Neural progenitor cell (in vitro differentiated cells): ENCODE measurements at regions not wholly inside any gene's neighbourhood (a gene's known extent, or its start where the extent isn't known, plus 50 kb on each side); places are given as distances from the start of the nearest gene placed in this dataset.

Experiments
- CTCF ChIP-seq: fragments of 200-600 bp; sonication (generic); IDR thresholded peaks from 2 replicates; pipeline ENCODE4 v1.5.1; 2017; ENCODE audit warnings: antibody characterized with exemption, mild to moderate bottlenecking
- EZH2 ChIP-seq: fragments of 200-600 bp; sonication (generic); IDR thresholded peaks from 2 replicates; pipeline ENCODE4 v1.6.1; 2017; ENCODE audit warnings: antibody characterized with exemption, mild to moderate bottlenecking, moderate library complexity
- EZH2phosphoT487 ChIP-seq: fragments of 200-600 bp; sonication (generic); IDR thresholded peaks from 2 replicates; pipeline ENCODE4 v1.6.1; 2017; ENCODE audit warnings: antibody characterized with exemption

GRCh38 chr6:113194090-113194489 is 663.1 kb upstream of the MARCKS start:
- TF ChIP-seq CTCF (no peak), EZH2 (no peak), EZH2phosphoT487 (no peak)
